IMR-90 (cell line): ENCODE measurements at regions not wholly inside any gene's neighbourhood (a gene's known extent, or its start where the extent isn't known, plus 50 kb on each side); places are given as distances from the start of the nearest gene placed in this dataset.

Source experiments
- ATAC-seq: fragments of 200-7000 bp; cut with Tn5 transposase; 2 replicates; pipeline ENCODE4 v1.9.1; 2020; ENCODE audit warnings: low read depth, mild to moderate bottlenecking, moderate library complexity
- BruUV-seq: library from RNA; stranded (reverse); fragments of 400-500 nt; replicated peaks from 2 replicates; lab custom pipeline; 2021; lab: Mats Ljungman, UMichigan
- CTCF ChIA-PET: fragments of 300-600 bp; formaldehyde crosslinking; extraction: SDS; loops from one replicate; lab custom pipeline; 2021; ENCODE audit warnings: antibody characterized with exemption; lab: Yijun Ruan, JAX
- POLR2A ChIA-PET: fragments of 300-600 bp; sonication (Branson Sonifier 250); formaldehyde crosslinking; loops from one replicate; lab custom pipeline; 2022; ENCODE audit warnings: antibody characterized with exemption; ENCODE audit not compliant: unreplicated experiment; lab: Charles Lee
- DNase-seq: peaks from one replicate; pipeline ENCODE4 v3.0.0; 2013
- H2AFZ ChIP-seq: replicated peaks from 2 replicates; pipeline ENCODE3; 2013; ENCODE audit warnings: low read length, mild to moderate bottlenecking; ENCODE audit not compliant: poor library complexity
- H2AK5ac ChIP-seq: 2 replicates; pipeline ENCODE4 v1.6.1; 2013; ENCODE audit warnings: low read depth, low read length, inconsistent platforms
- H2AK9ac ChIP-seq: replicated peaks from 2 replicates; pipeline ENCODE3; 2013; ENCODE audit warnings: mild to moderate bottlenecking, low read depth, low read length, moderate library complexity; ENCODE audit not compliant: poor library complexity
- H2BK120ac ChIP-seq: 2 replicates; pipeline ENCODE4 v1.6.1; 2013; ENCODE audit warnings: low read depth, low read length, inconsistent platforms
- H2BK15ac ChIP-seq: 3 replicates; pipeline ENCODE4 v1.6.1; 2013; ENCODE audit warnings: low read depth, low read length, inconsistent platforms
- H2BK20ac ChIP-seq: 2 replicates; pipeline ENCODE4 v1.6.1; 2013; ENCODE audit warnings: low read depth, mild to moderate bottlenecking, inconsistent platforms, low read length, moderate library complexity
- H2BK5ac ChIP-seq: 2 replicates; pipeline ENCODE4 v1.6.1; 2013; ENCODE audit warnings: mild to moderate bottlenecking, low read depth, low read length, inconsistent platforms; ENCODE audit not compliant: poor library complexity, severe bottlenecking
- H3K14ac ChIP-seq: replicated peaks from 2 replicates; pipeline ENCODE4 v1.6.1; 2013; ENCODE audit warnings: low read depth, low read length, inconsistent platforms
- H3K18ac ChIP-seq: 2 replicates; pipeline ENCODE4 v1.6.1; 2013; ENCODE audit warnings: low read depth, low read length, control low read depth
- H3K23ac ChIP-seq: 2 replicates; pipeline ENCODE4 v1.6.1; 2013; ENCODE audit warnings: low read depth, low read length, inconsistent platforms
- H3K27ac ChIP-seq: 2 replicates; pipeline ENCODE4 v1.5.1; 2013; ENCODE audit warnings: mild to moderate bottlenecking, control low read depth, low read length; ENCODE audit not compliant: insufficient read depth
- H3K27me3 ChIP-seq: 2 replicates; pipeline ENCODE4 v1.6.1; 2013; ENCODE audit warnings: low read length; ENCODE audit not compliant: control insufficient read depth, insufficient read depth
- H3K36me3 ChIP-seq: 2 replicates; pipeline ENCODE4 v1.6.1; 2013; ENCODE audit warnings: low read length, mixed read lengths; ENCODE audit not compliant: control insufficient read depth, insufficient read depth
- H3K4ac ChIP-seq: 2 replicates; pipeline ENCODE4 v1.6.1; 2013; ENCODE audit warnings: low read depth, low read length, inconsistent platforms
- H3K4me1 ChIP-seq: 2 replicates; pipeline ENCODE4 v1.6.1; 2013; ENCODE audit warnings: low read length, mixed read lengths; ENCODE audit not compliant: control insufficient read depth, insufficient read depth
- H3K4me2 ChIP-seq: 2 replicates; pipeline ENCODE4 v1.6.1; 2013; ENCODE audit warnings: low read depth, mild to moderate bottlenecking, control low read depth, low read length, moderate library complexity
- H3K4me3 ChIP-seq: 2 replicates; pipeline ENCODE4 v1.5.1; 2013; ENCODE audit warnings: low read depth, mild to moderate bottlenecking, control low read depth, low read length, moderate library complexity; ENCODE audit not compliant: insufficient read depth
- H3K56ac ChIP-seq: 2 replicates; pipeline ENCODE4 v1.6.1; 2013; ENCODE audit warnings: low read length, inconsistent platforms; ENCODE audit not compliant: insufficient read depth; ENCODE audit errors: extremely low read depth
- H3K79me1 ChIP-seq, 2 experiments: 2 replicates each; pipeline ENCODE4 v1.6.1; 2013; ENCODE audit warnings: low read length in 2 of 2, inconsistent platforms in 1 of 2, low read depth in 1 of 2
- H3K9ac ChIP-seq: 2 replicates; pipeline ENCODE4 v1.6.1; 2013; ENCODE audit warnings: low read depth, low read length, control low read depth
- H3K9me1 ChIP-seq: 2 replicates; pipeline ENCODE4 v1.6.1; 2013; ENCODE audit warnings: low read length, inconsistent platforms; ENCODE audit not compliant: insufficient read depth
- H3K9me3 ChIP-seq: 2 replicates; pipeline ENCODE4 v1.6.1; 2013; ENCODE audit warnings: low read length; ENCODE audit not compliant: control insufficient read depth, insufficient read depth
- H4K20me1 ChIP-seq: 2 replicates; pipeline ENCODE4 v1.6.1; 2013; ENCODE audit warnings: low read length, inconsistent platforms; ENCODE audit not compliant: insufficient read depth
- H4K5ac ChIP-seq: 2 replicates; pipeline ENCODE4 v1.6.1; 2013; ENCODE audit warnings: mild to moderate bottlenecking, low read depth, low read length, control low read depth
- H4K8ac ChIP-seq, 2 experiments: 2 replicates each; pipeline ENCODE4 v1.6.1; 2013; ENCODE audit warnings: low read depth in 2 of 2, low read length in 2 of 2, control low read depth in 1 of 2, inconsistent platforms in 1 of 2
- H4K91ac ChIP-seq: 2 replicates; pipeline ENCODE4 v1.6.1; 2013; ENCODE audit warnings: low read depth, low read length, inconsistent platforms; ENCODE audit not compliant: insufficient read depth
- BHLHE40 ChIP-seq: fragments of 150-350 bp; IDR thresholded peaks from 2 replicates; pipeline ENCODE4 v1.6.1; 2016; ENCODE audit warnings: mild to moderate bottlenecking, low read depth, low read length
- CEBPB ChIP-seq: IDR thresholded peaks from 2 replicates; pipeline ENCODE4 v1.6.1; 2012; ENCODE audit warnings: low read depth, low read length, improper control_type of control experiment
- CTCF ChIP-seq: conservative IDR thresholded peaks from 2 replicates; pipeline ENCODE4 v1.5.1; 2012; ENCODE audit warnings: mild to moderate bottlenecking, low read depth, low read length, improper control_type of control experiment
- ELK1 ChIP-seq: fragments of 150-350 bp; IDR thresholded peaks from 2 replicates; pipeline ENCODE4 v1.6.1; 2016; ENCODE audit warnings: low read depth, mild to moderate bottlenecking, low read length, moderate library complexity, borderline replicate concordance
- FOS ChIP-seq: fragments of 150-350 bp; IDR thresholded peaks from 2 replicates; pipeline ENCODE4 v1.6.1; 2016; ENCODE audit warnings: low read depth, low read length
- MAFK ChIP-seq: IDR thresholded peaks from 2 replicates; pipeline ENCODE4 v1.6.1; 2012; ENCODE audit warnings: low read depth, low read length, improper control_type of control experiment
- MAZ ChIP-seq: IDR thresholded peaks from 2 replicates; pipeline ENCODE4 v1.6.1; 2012; ENCODE audit warnings: low read depth, mild to moderate bottlenecking, low read length, improper control_type of control experiment, moderate library complexity, borderline replicate concordance
- MXI1 ChIP-seq: IDR thresholded peaks from 2 replicates; pipeline ENCODE4 v1.6.1; 2012; ENCODE audit warnings: low read depth, mild to moderate bottlenecking, low read length, moderate library complexity, borderline replicate concordance
- NFE2L2 ChIP-seq: fragments of 150-350 bp; IDR thresholded peaks from 2 replicates; pipeline ENCODE4 v1.6.1; 2016; ENCODE audit warnings: low read depth, mild to moderate bottlenecking, low read length
- POLR2A ChIP-seq: IDR thresholded peaks from 2 replicates; pipeline ENCODE4 v1.6.1; 2012; ENCODE audit warnings: mild to moderate bottlenecking, low read depth, low read length
- RFX5 ChIP-seq: IDR thresholded peaks from 2 replicates; pipeline ENCODE4 v1.8.0; 2012; ENCODE audit warnings: low read depth, mild to moderate bottlenecking, low read length, moderate library complexity
- WGBS, 2 experiments: methylation state at CpG; one replicate each; pipeline versions ENCODE4 v1.1.5 to v1.1.7; 2013; ENCODE audit warnings: missing lambda C conversion rate in 2 of 2; ENCODE audit not compliant: insufficient read length in 1 of 2; ENCODE audit errors: extremely low coverage in 2 of 2; 5-methylcytosine and 5-hydroxymethylcytosine counted together
- dilution Hi-C: fragments of 300-500 bp; cut with HindIII; formaldehyde crosslinking; loops from one replicate; pipeline ENCODE4 v1.14.3; 2018; ENCODE audit warnings: low sequenced_read_pairs; ENCODE audit not compliant: unreplicated experiment
- in situ Hi-C: fragments of 300-500 bp; cut with MboI; formaldehyde crosslinking; loops from 3 replicates; pipeline ENCODE4 v1.14.3; 2019; ENCODE audit warnings: low sequenced_read_pairs, inconsistent platforms, mixed read lengths
- intact Hi-C: fragments of 100-400 bp; cut with micrococcal nuclease; formaldehyde crosslinking; loops from 2 replicates; pipeline ENCODE4 v1.10.0; 2022

- H3K23ac ChIP-seq: no peak overlapping the region
- no peak overlapping the region for H3K9ac ChIP-seq
- no peak overlapping the region for H4K5ac ChIP-seq
- H3K4me3 ChIP-seq: no peak overlapping the region
- CTCF ChIA-PET: no interaction called here
- in situ Hi-C loops (no loop called here), intact Hi-C loops (no loop called here), dilution Hi-C loops (no loop called here)
- no peak overlapping the region for H3K14ac ChIP-seq
- H2AK5ac ChIP-seq: no peak overlapping the region
- no peaks in the 10 kb centered on the region for H3K4me1 ChIP-seq
- no peaks in the 10 kb centered on the region; the same call in 1 of the 2 replicates for H3K9me3 ChIP-seq
- no peaks in the 10 kb centered on the region for H3K36me3 ChIP-seq
- no peak overlapping the region for H3K27ac ChIP-seq
- no peak overlapping the region for H2BK120ac ChIP-seq
- WGBS, 2 experiments: 60% methylated on average over 2 of the region's 4 CpGs; no CpG with 5 or more reads in 1 of the 2 experiments
- no TSS peak for BruUV-seq
- no peak overlapping the region for H4K8ac ChIP-seq
- H3K4me2 ChIP-seq: no peak overlapping the region
- H4K91ac ChIP-seq: no peak overlapping the region
- no peak overlapping the region for H3K4ac ChIP-seq
- H2BK20ac ChIP-seq: no peak overlapping the region
- H2BK15ac ChIP-seq: no peak overlapping the region
- H2AFZ ChIP-seq: no peak overlapping the region
- ATAC-seq (no peak), DNase-seq (no peak)
- TF ChIP-seq POLR2A (no peak), FOS (no peak), MXI1 (no peak), ELK1 (no peak), RFX5 (no peak), MAFK (no peak), BHLHE40 (no peak), MAZ (no peak), CEBPB (no peak), NFE2L2 (no peak), CTCF (no peak)
- H3K56ac ChIP-seq: no peak overlapping the region
- no peaks in the 10 kb centered on the region for H3K27me3 ChIP-seq
- H3K18ac ChIP-seq: no peak overlapping the region
- H2AK9ac ChIP-seq: no peak overlapping the region
- H3K79me1 ChIP-seq: no peaks in the 10 kb centered on the region
- no peaks in the 10 kb centered on the region for H3K9me1 ChIP-seq
- no peak overlapping the region for H2BK5ac ChIP-seq
- POLR2A ChIA-PET: no interaction called here
- H4K20me1 ChIP-seq: no peaks in the 10 kb centered on the region
Measured at GRCh38 chr9:120099065-120099464, 480.9 kb downstream of the CDK5RAP2 start.
